GM21360 (cell line): ENCODE measurements at regions not wholly inside any gene's neighbourhood (a gene's known extent, or its start where the extent isn't known, plus 50 kb on each side); places are given as distances from the start of the nearest gene placed in this dataset.

Experiments used
- ATAC-seq: cut with Tn5 transposase; IDR thresholded peaks from one replicate; pipeline ENCODE4 v1.9.1; 2021; ENCODE audit warnings: mild to moderate bottlenecking, moderate library complexity; ENCODE audit not compliant: unreplicated experiment

DNA sequence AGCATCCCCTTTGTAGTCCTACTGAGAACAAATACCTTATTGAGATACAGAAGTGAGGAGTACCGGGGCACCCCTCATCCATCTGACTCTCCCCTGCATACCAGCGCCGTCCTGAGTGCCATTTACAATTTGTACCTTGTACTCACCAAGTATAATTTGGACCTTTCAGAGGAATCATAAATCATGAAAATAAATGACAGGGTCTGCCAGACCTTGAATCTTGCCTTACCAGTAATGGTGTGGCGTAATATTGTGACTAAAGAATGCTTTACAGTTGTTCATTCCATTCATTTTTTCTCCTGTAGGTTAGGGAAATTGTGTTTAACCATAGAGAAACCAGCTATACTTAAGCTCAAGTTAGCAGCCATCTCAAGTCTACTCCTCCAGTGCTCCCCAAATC is 243.7 kb upstream of the RGS6 start:
- no peak for ATAC-seq

DNA sequence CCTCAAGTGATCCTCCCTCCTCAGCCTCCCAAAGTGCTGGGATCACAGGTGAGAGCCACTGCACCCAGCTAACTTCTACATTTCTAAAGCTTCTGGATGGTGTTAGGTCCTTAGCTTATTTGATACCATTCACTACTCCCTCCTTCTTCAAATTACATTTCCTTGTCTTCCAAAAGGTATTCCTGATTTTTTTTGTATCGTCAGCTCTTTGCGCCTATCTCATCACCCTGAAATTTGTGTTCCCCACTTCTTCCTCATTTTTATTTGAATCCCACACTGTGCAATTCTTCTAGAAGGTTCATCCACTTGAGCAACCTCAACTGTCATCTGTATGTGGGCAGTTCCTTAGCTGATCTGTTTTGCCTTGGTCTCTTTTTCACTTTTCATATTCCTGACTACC is 241.8 kb upstream of the RGS6 start:
- ATAC-seq = no peak

DNA sequence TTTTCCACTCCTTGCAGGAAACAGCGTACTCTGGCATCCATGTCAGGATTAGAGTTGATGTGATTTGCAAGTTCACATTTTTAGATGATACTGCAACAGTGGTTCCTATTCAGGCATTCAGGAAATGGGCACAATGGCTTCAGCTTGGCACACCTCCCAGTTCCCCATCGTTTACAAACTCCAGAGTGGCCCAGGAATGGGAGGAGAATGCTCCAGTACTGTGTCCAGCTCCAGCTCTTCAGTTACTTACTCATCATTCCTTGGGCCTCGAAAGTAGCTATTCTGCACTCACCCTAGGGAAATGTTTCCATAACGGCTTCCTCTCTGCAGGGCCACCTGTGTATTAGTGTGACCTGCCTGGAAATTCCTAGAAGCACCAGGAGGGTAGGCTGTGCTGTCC is 239.7 kb upstream of the RGS6 start:
- ATAC-seq = no peak

DNA sequence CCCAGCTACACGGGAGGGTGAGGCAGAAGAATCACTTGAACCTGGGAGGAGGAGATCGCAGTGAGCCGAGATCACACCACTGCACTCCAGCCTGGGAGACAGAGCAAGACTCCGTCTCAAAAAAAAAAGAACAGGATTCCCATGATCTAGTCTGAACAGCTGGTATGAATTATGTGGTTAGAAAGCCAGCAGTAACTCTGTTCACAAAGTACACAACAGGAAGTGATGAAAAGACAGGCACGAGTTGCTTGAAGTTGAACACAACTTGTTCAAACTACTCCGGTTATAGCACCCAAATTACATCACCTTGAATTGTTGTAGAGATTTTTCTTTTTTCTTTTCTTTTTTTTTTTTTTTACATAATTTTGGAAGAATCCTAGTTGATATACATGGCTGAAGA is 238.8 kb upstream of the RGS6 start:
- no peak for ATAC-seq

DNA sequence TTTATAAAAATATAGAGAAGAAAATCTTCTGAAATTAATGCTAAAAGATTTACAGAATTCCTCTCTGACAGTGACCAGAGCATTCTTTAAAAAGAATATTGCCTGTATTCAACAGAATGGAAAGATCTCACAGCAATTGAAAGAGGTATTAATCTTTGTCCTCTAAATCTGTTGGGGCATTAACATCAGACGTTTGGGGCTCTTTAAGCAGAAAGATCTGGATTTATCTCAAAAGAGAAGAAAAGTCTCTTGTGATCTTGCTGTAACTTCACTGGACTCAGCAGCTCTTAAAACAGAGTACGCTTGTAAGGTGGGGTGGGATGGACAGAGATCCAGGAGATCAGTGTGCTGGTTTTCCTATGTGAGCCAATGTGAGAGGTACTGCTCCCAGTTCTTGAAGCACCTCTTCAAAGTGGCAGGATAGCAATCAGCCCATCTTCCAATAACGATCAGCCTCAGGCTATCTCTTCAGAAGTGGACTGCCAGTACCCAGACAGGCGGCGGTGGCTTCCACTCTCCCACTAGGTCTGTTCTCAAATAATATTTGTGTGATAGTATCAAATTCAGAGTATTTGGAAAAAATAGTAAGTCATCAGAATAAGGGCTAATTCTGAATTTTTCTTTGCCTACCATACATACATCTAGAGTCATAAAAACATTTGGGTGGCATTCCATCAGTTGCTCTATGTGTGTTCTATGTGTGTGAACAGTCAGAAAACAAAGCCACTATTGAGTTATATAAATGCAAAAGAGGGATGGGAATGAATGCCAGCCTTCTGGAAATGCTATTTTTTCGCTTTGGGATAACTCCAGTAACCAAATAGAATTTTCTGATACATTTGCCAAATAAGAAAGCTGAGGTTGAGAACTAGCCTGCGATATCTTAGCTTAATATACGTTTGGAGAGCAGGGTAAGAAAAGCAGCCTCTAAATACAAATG is 237.4 kb upstream of the RGS6 start:
- no peak for ATAC-seq

DNA sequence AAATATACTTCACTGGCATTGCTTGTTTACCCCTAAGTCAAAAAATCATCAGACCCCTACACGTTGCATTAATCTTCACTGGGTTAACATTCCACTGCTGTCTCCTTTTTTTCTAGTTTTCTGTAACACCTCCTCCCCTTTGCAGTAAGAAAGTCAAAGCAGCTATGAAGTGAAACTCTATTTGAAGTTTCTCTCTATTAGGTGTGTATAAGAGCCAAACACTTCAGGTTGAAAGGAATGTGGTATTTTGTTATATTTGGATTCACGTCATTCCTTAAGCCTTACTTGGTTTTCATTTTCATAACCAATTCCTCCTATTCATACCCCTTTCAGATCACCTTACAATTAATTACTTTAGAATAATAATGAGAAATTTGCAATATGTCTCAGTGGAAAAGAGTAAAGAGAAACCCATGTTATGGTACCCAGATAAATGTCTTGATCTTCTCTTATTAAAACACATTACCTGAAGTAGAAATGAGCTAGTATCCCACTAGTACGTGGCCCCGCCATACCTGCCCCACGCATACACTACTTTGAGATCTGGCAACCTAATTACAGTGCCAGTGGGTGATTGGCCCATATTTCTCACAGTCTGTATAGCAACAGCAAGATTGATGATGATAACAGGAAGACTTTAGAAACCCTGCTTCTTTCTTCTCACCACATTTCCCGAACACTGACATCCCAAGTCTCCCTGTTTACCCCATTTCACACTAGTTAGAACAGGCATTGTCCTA is 236.4 kb upstream of the RGS6 start:
- ATAC-seq = no peak

DNA sequence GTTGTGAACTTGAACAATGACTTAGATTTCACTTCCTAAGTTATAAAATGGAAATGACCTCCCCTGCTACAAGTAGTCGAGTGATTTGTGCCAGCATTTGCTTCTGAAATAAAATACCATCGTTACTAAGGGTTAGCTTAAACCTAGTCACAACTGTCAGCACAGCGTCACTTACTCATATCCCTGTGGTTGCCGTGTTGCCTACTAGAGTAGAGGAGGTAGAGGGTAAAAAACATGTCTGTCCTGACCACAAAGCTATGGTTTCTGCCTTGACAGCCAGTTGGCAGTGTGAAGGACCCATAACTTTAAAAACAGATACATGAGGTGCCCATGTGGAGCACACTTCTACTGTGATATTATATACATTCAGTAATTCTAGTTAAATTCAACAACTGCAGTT is 234.2 kb upstream of the RGS6 start:
- no peak for ATAC-seq

DNA sequence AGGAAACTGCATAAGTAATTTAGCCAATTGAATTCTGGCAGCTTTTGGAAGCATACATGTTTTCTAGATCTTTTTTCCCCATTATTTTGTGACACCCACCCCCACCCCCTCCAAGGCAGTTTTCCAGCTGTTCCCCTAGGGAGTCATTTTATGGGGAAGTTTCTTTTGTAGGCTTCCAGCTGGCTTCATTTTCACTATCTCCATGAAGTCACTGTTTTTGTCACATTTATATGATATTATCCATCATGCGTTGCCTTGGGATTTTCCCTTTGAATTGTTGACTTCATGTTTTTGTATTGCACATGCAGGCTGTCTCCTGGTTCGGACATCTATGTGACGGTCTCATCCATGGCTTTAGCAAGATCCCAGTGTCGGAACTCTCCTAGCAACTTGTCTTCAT is 233.6 kb upstream of the RGS6 start:
- ATAC-seq = no peak

DNA sequence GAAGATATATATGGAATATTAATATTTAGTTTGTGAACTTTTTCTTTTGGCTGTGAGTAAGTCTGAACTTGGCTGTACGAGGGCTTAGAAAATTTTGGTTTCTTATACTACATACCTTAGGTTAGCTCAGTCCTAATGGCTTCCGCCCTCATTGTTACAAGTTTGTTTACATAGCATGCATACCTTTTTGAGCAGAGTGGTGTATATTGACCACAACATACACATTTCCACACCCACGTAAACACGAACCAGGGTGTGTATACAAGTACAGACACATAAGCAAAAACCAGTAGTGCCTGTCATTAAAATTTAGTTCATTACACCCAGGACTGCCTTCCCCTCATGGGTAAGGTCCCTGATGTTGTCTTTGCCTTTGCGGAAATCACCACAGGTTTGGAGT is 230.2 kb upstream of the RGS6 start:
- ATAC-seq = no peak

DNA sequence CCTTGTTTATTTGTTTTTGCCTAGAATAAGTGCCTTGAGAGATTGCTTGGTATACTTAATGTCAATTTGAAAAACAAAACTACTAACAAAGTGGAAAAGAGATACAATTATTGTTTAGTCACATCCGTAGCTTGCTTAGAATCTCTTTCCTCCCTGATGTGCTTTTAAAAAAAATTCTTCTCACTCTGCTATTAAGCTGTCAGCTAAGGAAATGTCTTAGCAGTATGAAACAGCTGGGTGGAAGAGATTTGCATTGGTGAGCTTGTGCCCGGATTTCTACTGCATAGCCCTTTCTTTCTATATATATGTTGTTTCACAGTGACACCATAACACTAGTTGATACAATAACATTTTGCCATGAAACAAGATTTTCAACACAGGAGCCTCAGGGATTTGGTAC is 229.4 kb upstream of the RGS6 start:
- no peak for ATAC-seq

DNA sequence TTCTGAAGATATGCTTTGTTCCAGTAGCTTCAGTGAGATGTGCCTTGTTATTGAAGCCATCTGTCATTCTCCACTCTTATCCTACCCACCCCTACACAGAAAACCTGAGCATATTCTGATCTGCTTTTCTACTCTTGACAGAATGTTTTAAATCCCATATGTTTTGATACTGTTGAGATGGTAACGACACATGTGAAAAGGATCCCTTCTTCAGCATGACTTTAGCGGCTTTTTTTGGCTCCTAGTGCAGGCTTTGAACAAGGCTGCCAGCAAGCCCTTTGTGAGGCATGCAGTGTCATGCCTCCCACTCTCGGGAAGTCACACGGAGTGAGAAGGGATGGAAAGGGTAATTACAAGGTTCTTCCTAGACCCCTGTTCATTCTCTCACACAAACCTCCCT is 228.8 kb upstream of the RGS6 start:
- no peak for ATAC-seq

DNA sequence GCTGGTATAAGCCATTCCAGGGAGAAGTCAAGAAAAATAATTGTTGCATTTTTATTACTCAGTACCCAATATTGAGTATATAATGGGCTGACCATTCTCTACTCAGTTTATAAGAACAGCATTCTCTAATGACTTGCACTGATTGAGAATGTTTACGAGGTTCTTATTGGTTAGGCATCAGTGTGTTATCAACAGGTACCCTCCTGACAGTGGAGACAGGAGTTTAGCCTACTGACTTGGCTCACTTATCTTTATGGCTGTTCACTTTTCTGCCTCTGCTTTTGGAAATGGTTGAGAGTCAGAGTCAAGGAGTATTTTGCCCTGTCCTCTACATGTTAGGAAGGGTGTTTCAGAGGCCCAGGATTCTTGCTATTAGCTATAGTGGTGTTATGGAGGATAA is 228.0 kb upstream of the RGS6 start:
- ATAC-seq = no peak

DNA sequence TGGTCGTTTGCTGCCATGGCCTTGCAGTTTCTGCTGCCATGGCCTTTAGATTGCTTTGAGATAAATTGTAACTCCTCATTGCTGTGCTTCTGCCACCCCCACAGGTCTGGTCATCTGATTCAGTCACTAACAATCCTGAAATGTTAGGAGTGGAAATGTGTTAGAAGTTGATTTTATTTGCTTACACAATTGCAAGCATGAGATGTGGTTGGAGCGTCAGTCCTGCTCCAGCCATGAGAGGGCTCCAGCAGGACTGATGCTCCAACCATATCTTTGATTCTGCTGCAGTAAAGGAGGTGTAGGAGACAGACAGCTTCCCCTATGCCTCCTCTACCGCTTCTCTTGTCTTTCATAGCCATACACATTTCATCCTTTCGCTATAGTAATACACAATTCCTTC is 226.8 kb upstream of the RGS6 start:
- no peak for ATAC-seq

DNA sequence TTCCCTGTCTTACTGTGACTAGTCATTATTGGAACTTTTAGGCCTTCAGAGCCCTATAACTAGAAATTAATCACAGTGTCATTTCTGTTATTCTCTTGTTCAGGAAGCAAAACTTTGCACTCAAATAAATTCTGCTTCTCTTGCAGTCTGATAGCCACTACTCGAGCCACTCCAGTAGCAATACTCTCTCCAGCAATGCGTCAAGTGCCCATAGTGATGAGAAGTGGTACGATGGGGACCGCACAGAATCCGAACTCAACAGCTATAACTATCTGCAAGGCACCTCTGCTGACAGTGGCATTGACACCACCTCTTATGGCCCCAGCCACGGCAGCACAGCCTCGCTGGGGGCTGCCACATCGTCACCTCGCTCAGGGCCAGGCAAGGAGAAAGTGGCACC is 223.2 kb upstream of the RGS6 start:
- no peak for ATAC-seq

DNA sequence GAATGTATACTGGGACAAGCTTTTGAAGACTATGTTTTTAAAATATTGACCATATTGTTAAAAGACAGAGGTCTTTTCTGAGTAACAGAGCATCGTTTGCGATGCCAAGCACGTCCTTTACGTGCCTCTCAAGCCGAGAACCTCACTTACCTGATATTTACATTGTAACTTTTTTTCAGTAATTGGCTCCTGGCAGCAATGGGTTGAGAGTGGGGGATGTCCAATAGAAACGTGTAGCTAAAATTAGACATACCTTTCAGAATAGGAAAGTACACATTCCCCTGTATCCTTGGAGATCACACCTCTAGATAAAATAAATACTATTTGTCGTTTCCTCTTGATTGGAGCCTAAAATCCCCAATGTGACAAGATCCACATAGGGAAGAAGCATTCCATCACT is 222.2 kb upstream of the RGS6 start:
- no peak for ATAC-seq

DNA sequence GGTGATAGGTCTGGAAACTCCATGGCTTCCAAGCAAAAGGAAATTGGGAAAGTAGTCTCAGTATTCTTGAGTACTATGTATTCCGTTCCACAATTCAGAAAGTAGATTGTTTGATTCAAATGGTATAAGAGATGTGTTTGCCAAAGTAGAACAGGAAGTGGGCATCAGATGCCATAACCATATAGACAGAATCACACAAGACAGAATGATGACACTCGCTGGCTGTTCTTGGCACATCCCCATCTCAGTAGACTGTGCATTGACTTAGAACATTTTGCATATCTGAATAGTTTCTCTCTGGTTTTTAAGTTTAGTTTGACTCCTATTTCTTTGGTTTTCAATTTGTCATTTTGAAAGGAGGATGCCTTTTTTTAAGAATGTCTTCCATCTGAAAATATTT is 221.1 kb upstream of the RGS6 start:
- ATAC-seq = no peak

DNA sequence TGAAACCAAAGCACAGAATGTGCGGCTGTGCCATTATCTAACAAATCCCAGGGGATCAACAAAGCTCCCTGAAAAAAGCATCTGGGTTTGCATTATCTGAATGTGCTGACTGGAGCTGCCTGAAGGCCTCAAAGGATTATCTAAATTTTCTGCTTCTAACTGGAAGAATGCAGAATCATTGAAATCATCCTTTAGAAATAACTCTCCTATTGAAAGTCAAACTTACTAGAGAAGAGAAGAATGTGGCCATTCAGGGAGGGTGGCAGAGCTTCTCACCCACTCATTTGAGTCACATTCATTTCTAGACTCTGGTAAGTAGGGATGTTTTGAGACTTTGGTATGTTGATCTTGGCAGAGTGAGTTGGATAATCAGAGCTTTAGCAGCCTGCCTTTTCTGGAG is 220.6 kb upstream of the RGS6 start:
- no peak for ATAC-seq

DNA sequence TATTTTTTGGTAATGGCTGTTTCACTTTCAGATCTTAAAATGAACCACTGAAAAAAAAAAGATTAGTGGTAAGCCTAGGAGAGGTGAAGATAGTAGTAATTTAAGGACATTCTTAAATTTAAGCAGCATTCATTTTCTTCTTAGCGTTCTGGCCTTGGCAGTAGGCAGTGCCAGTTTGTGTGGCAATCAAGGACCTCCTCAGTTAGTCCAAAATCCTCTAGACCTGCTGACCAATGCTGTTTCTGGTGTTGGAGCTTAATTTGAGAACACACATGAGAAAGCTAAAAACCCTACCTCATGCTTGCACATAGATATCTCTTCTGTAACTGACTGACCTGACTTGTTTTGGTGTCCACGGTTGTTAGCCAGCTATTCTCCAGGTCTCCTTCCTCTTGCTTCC is 219.8 kb upstream of the RGS6 start:
- ATAC-seq = no peak

DNA sequence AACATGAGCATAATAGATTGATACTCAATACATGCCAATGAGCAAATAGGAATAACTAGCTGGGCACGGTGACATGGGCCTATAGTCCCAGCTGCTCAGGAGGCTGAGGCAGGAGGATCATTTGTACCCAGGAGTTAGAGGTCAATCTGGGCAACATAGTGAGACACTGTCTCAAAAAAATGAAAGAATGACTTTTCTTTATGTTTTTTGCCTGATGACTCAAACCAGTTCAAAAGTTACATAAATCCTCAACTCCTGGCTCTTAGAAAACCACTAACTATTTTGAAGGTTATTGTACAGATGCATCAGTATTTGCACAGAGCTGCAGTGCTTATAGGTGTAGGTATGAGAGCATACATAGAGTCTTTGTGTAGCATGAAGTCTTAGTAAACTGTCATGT is 219.2 kb upstream of the RGS6 start:
- ATAC-seq = no peak

DNA sequence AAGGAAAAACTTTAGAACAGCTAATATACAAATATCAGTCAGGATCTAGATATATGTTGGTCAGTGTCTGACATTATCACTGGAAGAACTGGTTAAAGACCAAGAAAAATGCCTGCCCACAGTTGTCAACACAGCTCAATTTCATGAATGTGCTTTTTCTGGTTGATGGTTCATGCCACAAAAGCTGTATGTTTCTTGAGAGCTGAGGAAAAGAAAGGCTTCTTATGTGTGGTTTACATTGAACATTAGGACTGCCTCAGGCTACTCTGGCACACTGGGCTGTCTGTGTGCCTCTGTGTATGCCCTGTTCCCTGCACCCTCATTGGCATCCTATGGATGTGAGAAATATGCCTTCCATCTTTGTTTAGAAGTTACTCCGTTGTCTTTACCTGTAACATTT is 218.8 kb upstream of the RGS6 start:
- no peak for ATAC-seq

DNA sequence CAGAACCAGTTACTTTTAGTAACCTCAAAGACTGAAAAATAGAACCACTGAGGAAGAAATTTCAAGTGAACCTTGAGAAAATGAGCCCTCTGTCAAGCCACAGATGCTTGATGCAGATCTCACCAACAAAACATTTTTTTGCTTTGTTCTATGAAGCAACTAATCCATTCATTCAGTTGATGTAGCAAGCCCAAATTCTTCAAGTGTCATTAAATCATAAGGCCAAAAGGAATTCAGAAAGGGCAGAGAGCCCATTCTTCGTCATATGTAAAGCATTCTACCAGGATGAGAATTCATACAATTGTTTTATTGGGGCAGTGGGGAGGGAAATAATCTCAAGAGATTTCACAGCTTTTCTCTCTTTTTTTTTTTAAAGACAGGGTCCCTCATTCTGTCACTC is 218.0 kb upstream of the RGS6 start:
- no peak for ATAC-seq

DNA sequence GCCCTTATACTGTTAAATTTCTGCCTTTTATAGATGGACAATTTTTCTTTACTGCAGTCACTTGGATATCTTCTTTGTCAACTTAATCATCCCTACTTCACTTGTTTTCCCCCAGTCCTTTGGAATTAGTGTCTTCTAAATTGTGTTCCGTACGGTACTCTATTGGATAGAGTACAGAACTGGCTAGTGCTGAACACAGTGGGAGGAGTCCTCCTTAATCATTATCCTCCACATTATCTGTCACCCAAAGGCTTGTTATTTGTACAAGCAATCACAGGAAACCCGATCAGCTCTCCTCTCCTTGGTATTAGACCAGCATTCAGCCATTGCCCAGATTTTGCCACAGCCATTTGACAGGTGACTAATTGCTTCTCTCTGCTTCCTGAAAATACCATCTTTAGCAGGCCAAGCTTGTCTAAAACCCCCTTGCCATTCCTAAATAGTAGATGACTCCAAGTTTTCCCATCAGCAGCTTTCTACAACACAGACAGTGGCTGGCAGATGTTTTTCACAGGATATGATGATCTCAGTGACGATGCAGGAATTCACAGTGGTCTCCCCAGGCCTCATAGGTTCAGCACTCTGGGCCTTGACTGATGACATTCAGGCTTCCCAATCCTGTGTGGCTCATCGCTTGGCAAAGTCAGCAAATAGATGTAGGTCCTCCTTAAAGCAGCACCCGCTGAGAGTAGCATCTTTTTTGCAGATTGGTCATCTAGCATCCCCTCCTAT is 216.0 kb upstream of the RGS6 start:
- ATAC-seq = no peak
